ENCODE measurements at regions not wholly inside any gene's neighbourhood (a gene's known extent, or its start where the extent isn't known, plus 50 kb on each side); places are given as distances from the start of the nearest gene placed in this dataset.

DNA sequence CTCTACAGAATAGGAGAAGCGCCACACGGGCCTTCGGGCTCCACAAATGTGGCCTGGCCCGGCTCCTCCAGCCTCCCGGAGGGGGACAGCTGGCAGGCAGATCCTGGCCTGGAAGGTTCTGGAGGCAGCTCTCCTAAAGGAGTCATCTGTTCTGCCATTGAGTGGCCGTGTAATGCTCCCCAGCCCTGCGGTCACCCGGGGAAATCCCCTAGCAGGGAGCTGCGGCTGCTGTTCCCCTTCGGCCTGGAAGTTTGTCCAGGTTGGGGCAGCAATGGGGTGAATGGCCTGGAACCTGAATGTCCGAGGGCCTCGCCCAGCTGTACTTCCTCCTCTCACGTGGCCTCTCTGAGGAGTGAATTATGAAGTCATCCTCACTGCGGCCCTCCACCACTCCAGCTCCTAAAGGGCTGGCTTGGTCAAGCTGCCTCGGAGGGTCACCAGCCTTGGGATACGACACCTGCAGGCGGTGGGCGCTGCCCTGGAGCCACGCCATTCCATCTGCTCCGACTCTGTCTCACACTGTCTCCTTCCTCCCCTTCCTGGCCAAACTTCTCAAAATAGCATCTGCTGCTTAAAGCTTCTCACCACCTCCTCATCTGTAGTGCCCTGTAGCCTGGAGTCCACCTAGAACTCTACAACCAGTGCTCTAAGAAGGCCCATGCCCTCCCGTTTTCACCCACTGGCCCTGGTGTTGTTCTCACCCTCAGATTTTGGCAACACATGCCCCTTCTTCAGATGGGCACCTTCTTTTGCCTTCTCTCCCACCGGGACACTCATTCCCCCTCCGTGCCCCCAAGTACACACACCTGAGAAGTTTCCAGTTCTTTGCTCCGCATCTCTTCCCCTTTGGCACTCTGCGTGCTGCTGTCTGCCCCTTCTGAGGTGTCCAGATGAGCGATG is 54.4 kb upstream of the TMPRSS2 start:
- Histone ChIP-seq H3K36me3 (ENCODE audit: control insufficient read depth, low read depth, low read length) (no peaks in the 10 kb centered on the region), H3K9ac (ENCODE audit: low read length) (no peak overlapping the region), H3K4me3 (ENCODE audit: low read length) (no peak overlapping the region), H3K4me1 (ENCODE audit: control insufficient read depth, low read depth, low read length) (peaks cover 3% of the 10 kb centered on the region), H3K9me3 (ENCODE audit: control insufficient read depth, low read depth, low read length) (no peaks in the 10 kb centered on the region), H3K27ac (ENCODE audit: low read length) (no peak overlapping the region), H3K27me3 (ENCODE audit: control insufficient read depth, insufficient read depth, low read length) (no peaks in the 10 kb centered on the region)

DNA sequence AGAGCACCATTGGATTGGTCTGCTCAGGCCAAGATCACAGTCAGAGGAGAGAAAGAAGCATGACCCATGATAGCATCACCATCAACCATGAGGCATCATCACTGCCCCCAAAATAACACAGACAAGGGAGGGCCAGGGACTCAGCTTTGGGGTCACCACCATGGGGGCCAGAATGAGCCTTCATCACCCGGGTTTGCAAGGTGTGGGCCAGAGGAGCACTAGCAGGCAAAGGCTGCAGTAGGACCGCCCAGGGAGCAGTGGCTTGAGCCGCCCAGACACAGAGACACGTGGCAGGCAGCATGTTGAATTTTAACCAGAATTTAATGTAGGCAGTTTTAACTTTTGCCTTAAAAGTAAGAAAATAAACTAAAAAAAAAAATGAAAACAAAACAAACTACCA is 53.7 kb upstream of the TMPRSS2 start:
- Histone ChIP-seq H3K36me3 (ENCODE audit: control insufficient read depth, low read depth, low read length) (no peaks in the 10 kb centered on the region), H3K4me3 (ENCODE audit: low read length) (no peak overlapping the region), H3K27ac (ENCODE audit: low read length) (no peak overlapping the region), H3K4me1 (ENCODE audit: control insufficient read depth, low read depth, low read length) (peaks cover 3% of the 10 kb centered on the region), H3K9ac (ENCODE audit: low read length) (no peak overlapping the region), H3K27me3 (ENCODE audit: control insufficient read depth, insufficient read depth, low read length) (no peaks in the 10 kb centered on the region), H3K9me3 (ENCODE audit: control insufficient read depth, low read depth, low read length) (no peaks in the 10 kb centered on the region)

DNA sequence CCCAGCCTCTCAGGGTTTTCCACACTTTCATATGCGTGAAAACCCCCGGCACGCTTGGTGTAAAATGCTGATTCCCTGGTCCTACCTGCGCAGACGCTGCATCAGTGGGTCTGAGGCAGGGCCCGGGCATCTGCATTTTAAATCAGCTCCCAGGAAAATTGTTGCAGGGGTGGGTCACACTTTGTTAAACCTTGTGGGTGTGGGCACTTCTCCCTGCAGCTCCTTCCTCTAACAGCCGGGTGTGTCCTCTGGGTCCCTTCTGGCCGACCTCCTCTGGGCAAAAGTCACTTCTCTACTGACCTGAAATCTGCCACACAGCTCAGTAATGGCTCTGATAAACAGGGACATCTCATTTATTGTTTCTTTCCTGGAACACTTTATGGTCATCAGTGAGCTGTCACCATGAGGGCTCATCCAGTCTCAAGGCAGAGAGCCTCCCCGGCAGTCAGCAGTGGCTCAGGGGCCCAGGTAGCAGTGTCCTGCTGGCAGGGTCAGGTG is 52.8 kb upstream of the TMPRSS2 start:
- no peak overlapping the region for H3K4me3 ChIP-seq (ENCODE audit: low read length)
- H3K4me1 ChIP-seq (ENCODE audit: control insufficient read depth, low read depth, low read length) = peaks cover 3% of the 10 kb centered on the region
- no peak overlapping the region for H3K27ac ChIP-seq (ENCODE audit: low read length)
- no peaks in the 10 kb centered on the region for H3K36me3 ChIP-seq (ENCODE audit: control insufficient read depth, low read depth, low read length)
- no peaks in the 10 kb centered on the region for H3K9me3 ChIP-seq (ENCODE audit: control insufficient read depth, low read depth, low read length)
- H3K9ac ChIP-seq (ENCODE audit: low read length) = no peak overlapping the region
- H3K27me3 ChIP-seq (ENCODE audit: control insufficient read depth, insufficient read depth, low read length) = no peaks in the 10 kb centered on the region

DNA sequence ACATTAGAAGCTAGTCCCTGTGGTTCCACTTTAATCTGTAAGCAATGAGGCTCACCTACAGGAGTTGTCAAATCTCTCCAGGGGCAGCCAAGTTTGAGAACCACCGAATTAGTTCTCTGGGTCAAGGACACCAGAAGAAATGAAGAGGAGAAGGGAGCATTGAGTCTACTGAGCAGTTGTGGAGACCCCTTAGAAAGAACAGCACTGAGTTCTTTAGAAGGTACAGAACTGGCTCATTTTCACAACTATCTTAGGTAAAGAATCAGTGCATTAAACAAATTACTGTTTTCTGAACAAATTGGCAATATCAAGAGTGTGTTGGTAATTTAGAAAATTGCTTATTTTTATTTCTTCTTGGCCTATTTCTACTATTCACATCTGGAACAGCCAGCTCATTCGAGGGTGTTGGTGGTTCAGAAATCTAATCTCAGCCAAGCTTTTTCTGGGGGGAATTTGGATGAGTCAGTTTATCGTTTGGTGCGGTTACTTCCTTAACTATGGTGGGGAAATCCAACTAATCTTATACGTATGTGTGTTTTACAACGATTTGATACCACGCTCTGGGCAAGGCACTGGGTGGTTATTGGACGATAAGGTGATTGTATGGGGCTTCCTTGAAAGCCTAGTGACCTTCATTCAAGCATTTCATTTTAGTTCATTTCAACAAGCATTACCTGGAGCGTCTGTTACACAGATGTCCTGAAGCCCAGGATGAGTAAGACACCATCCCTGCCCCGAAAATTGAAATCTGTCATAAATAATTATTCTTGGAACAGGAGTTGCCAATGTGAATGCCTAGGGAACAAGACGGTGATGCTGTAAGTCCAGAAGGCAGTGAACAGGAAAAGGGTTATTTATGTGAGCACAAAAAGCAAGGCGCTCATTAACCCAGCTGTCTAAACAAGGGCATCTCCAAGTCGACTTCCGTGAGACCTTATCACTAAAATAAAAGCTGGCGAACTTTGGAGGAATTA is 52.0 kb upstream of the TMPRSS2 start:
- no peaks in the 10 kb centered on the region for H3K36me3 ChIP-seq (ENCODE audit: control insufficient read depth, low read depth, low read length)
- no peaks in the 10 kb centered on the region for H3K9me3 ChIP-seq (ENCODE audit: control insufficient read depth, low read depth, low read length)
- peaks cover 3% of the 10 kb centered on the region for H3K4me1 ChIP-seq (ENCODE audit: control insufficient read depth, low read depth, low read length)
- H3K27me3 ChIP-seq (ENCODE audit: control insufficient read depth, insufficient read depth, low read length) = no peaks in the 10 kb centered on the region
- no peak overlapping the region for H3K4me3 ChIP-seq (ENCODE audit: low read length)
- no peak overlapping the region for H3K9ac ChIP-seq (ENCODE audit: low read length)
- H3K27ac ChIP-seq (ENCODE audit: low read length) = no peak overlapping the region

DNA sequence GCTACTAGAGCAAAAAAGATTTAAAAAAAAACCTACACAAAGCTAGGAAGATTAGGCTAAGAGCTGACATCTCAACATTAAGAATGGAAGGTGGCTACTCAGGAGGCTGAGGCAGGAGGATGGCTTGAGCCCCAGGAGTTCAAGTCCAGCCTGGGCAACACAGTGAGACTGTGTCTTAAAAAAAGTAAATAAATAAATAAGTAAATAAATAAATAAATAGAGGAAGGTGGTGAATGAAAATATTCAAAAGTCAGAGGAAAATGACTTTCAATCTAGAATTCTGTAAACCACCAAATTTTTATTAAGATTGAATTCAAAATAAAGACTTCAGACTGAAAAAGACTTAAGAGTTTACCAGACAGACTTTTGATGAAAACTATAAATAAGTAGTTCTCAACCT is 50.9 kb upstream of the TMPRSS2 start:
- Histone ChIP-seq H3K4me1 (ENCODE audit: control insufficient read depth, low read depth, low read length) (peaks cover 3% of the 10 kb centered on the region), H3K9ac (ENCODE audit: low read length) (no peak overlapping the region), H3K27ac (ENCODE audit: low read length) (no peak overlapping the region), H3K27me3 (ENCODE audit: control insufficient read depth, insufficient read depth, low read length) (no peaks in the 10 kb centered on the region), H3K36me3 (ENCODE audit: control insufficient read depth, low read depth, low read length) (no peaks in the 10 kb centered on the region), H3K4me3 (ENCODE audit: low read length) (no peak overlapping the region), H3K9me3 (ENCODE audit: control insufficient read depth, low read depth, low read length) (no peaks in the 10 kb centered on the region)

DNA sequence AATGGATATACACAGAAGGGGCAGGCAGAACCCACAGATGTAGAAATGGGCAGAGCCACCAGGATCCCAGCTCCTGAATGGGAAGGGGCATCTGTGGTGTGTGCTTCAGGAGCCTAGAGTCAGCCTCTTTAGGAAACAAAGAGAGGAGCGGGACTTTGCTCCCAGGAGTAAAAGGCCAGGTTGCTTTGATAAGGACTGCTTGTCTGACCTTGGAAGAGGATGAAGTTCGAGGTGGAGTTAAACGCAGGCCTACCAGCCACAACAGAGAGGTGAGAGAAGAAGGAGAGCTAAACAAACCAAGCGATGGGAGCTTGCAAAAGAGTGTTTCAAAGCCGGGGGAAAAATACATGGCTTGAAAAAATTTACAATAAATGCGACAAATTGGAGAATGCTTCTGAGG is 49.9 kb upstream of the TMPRSS2 start:
- H3K27me3 ChIP-seq (ENCODE audit: control insufficient read depth, insufficient read depth, low read length) = no peaks in the 10 kb centered on the region
- no peak overlapping the region for H3K27ac ChIP-seq (ENCODE audit: low read length)
- H3K4me1 ChIP-seq (ENCODE audit: control insufficient read depth, low read depth, low read length) = peaks cover 3% of the 10 kb centered on the region
- H3K9ac ChIP-seq (ENCODE audit: low read length) = no peak overlapping the region
- no peaks in the 10 kb centered on the region for H3K9me3 ChIP-seq (ENCODE audit: control insufficient read depth, low read depth, low read length)
- no peaks in the 10 kb centered on the region for H3K36me3 ChIP-seq (ENCODE audit: control insufficient read depth, low read depth, low read length)
- H3K4me3 ChIP-seq (ENCODE audit: low read length) = no peak overlapping the region

All from iPS-18a (cell line).